Peyer's patch (tissue), 4 donors: ENCODE measurements at regions not wholly inside any gene's neighbourhood (a gene's known extent, or its start where the extent isn't known, plus 50 kb on each side); places are given as distances from the start of the nearest gene placed in this dataset.

Source experiments
- DNase-seq, 3 donors: peaks; one replicate each; pipeline ENCODE4 v3.0.0-alpha.2; 2017 to 2019
- H3K27ac ChIP-seq, 4 donors: fragments of 200-600 bp; sonication (generic); one replicate each; pipeline ENCODE4 v1.5.1; 2016 to 2019
- H3K27me3 ChIP-seq, 2 donors: fragments of 200-600 bp; sonication (generic); one replicate each; pipeline ENCODE4 v1.5.1; 2019
- H3K36me3 ChIP-seq, 3 donors: fragments of 200-600 bp; sonication (generic); one replicate each; pipeline ENCODE4 v1.5.1; 2016 to 2019
- H3K4me1 ChIP-seq, 4 donors: fragments of 200-600 bp; sonication (generic); one replicate each; pipeline ENCODE4 v1.5.1; 2016 to 2019
- H3K4me3 ChIP-seq, 4 donors: fragments of 200-600 bp; sonication (generic); 1 replicate in 3 of 4; 2 replicates in 1 of 4; pipeline ENCODE4 v1.5.1; 2016 to 2019; ENCODE audit warnings: mild to moderate bottlenecking in 1 of 4
- H3K9me3 ChIP-seq, 4 donors: fragments of 200-600 bp; sonication (generic); one replicate each; pipeline ENCODE4 v1.5.1; 2016 to 2019; ENCODE audit warnings: mild to moderate bottlenecking in 1 of 4
- CTCF ChIP-seq, 6 experiments: fragments of 450-650 bp in 4 of 6; fragments of 200-600 bp in 2 of 6; sonication (generic) in 1 of 6; IDR thresholded peaks; one replicate each; pipeline ENCODE4 v1.5.1; 2017 to 2019; ENCODE audit warnings: antibody characterized with exemption in 6 of 6, mild to moderate bottlenecking in 3 of 6, moderate library complexity in 1 of 6
- POLR2A ChIP-seq, 2 donors: fragments of 450-650 bp; IDR thresholded peaks; one replicate each; pipeline ENCODE4 v1.5.1; 2017; ENCODE audit warnings: antibody characterized with exemption in 2 of 2, mild to moderate bottlenecking in 2 of 2, moderate library complexity in 2 of 2

GRCh38 chr16:13545271-13545670, 374.7 kb upstream of the ERCC4 start:
- no peak for TF ChIP-seq POLR2A (IDR thresholded peaks at IDR 0.05)
- no peak for TF ChIP-seq CTCF (IDR thresholded peaks at IDR 0.05)
- Histone ChIP-seq H3K4me3 (no peak overlapping the region), H3K9me3 (no peaks in the 10 kb centered on the region), H3K4me1 (no peaks in the 10 kb centered on the region), H3K36me3 (no peaks in the 10 kb centered on the region), H3K27ac (no peak overlapping the region), H3K27me3 (no peaks in the 10 kb centered on the region)
- DNase-seq: no peak

GRCh38 chr16:13550254-13550653, 369.7 kb upstream of the ERCC4 start:
- Histone ChIP-seq H3K27ac (no peak overlapping the region), H3K36me3 (no peaks in the 10 kb centered on the region), H3K27me3 (no peaks in the 10 kb centered on the region), H3K9me3 (no peaks in the 10 kb centered on the region), H3K4me1 (no peaks in the 10 kb centered on the region), H3K4me3 (no peak overlapping the region)
- no peak for DNase-seq
- TF ChIP-seq POLR2A (IDR thresholded peaks at IDR 0.05): no peak
- no peak for TF ChIP-seq CTCF (IDR thresholded peaks at IDR 0.05)

- no peak overlapping the region for H3K4me3 ChIP-seq
- H3K27me3 ChIP-seq: no peaks in the 10 kb centered on the region
- no peak overlapping the region for H3K27ac ChIP-seq
- no peak for TF ChIP-seq CTCF (IDR thresholded peaks at IDR 0.05)
- no peak for DNase-seq
- no peaks in the 10 kb centered on the region for H3K4me1 ChIP-seq
- H3K36me3 ChIP-seq: no peaks in the 10 kb centered on the region
- no peaks in the 10 kb centered on the region for H3K9me3 ChIP-seq
Observed at GRCh38 chr16:13552062-13552959, 367.6 kb upstream of the ERCC4 start.

- no peaks in the 10 kb centered on the region for H3K27me3 ChIP-seq
- H3K27ac ChIP-seq: no peak overlapping the region
- no peak for TF ChIP-seq POLR2A (IDR thresholded peaks at IDR 0.05)
- no peak for TF ChIP-seq CTCF (IDR thresholded peaks at IDR 0.05)
- no peaks in the 10 kb centered on the region for H3K4me1 ChIP-seq
- H3K4me3 ChIP-seq: no peak overlapping the region
- H3K36me3 ChIP-seq: no peaks in the 10 kb centered on the region
- DNase-seq: no peak
- no peaks in the 10 kb centered on the region for H3K9me3 ChIP-seq
Observed at GRCh38 chr16:13552960-13553257, 367.0 kb upstream of the ERCC4 start.

DNA sequence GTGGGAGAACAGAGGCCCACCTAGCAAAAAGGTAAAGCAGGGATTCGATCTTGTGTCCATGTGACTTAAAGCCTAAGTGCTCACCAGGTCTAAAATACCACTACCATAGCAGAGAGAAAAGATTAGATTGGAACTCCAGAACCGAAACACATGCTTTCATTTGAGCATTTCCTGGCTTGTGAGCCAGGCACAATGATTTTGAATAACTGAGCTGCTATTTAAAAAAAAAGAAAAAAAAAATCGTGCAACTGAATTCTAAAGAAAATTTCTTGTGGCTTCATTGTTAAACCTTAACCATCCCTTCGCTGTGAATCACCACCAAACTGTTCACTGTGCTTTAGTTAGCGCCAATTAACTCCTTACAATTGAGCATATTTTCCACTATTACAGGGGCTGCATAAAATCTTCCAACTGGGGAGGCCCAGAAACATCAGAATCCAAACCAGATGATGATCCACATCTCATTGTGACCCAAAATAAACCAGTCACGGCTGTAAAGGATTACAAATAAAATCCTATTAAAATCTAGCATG, 366.4 kb upstream of the ERCC4 start:
- DNase-seq: no peak
- Histone ChIP-seq H3K27ac (no peak overlapping the region), H3K36me3 (no peaks in the 10 kb centered on the region), H3K27me3 (no peaks in the 10 kb centered on the region), H3K4me1 (no peaks in the 10 kb centered on the region), H3K9me3 (no peaks in the 10 kb centered on the region), H3K4me3 (no peak overlapping the region)
- no peak for TF ChIP-seq POLR2A (IDR thresholded peaks at IDR 0.05)
- TF ChIP-seq CTCF (IDR thresholded peaks at IDR 0.05): no peak
